ENCODE measurements at regions not wholly inside any gene's neighbourhood (a gene's known extent, or its start where the extent isn't known, plus 50 kb on each side); places are given as distances from the start of the nearest gene placed in this dataset.

GRCh38 chr3:72257738-72258137 lies 472.8 kb upstream of the PROK2 start:
- no peak for DNase-seq (ENCODE audit: low read depth)

GRCh38 chr3:72257203-72257602 lies 472.3 kb upstream of the PROK2 start:
- DNase-seq (ENCODE audit: low read depth) = no peak

GRCh38 chr3:72256716-72257115 lies 471.8 kb upstream of the PROK2 start:
- DNase-seq (ENCODE audit: low read depth) = no peak

- no peak for DNase-seq (ENCODE audit: low read depth)
These were observed 471.0 kb upstream of the PROK2 start for GRCh38 chr3:72255791-72256559.

- no peak for DNase-seq (ENCODE audit: low read depth)
These were observed 470.2 kb upstream of the PROK2 start for GRCh38 chr3:72255191-72255590.

- DNase-seq (ENCODE audit: low read depth) = no peak
These were observed 469.5 kb upstream of the PROK2 start for GRCh38 chr3:72254483-72254882.

- DNase-seq (ENCODE audit: low read depth) = no peak
These were observed 465.8 kb upstream of the PROK2 start for GRCh38 chr3:72250725-72251124.

GRCh38 chr3:72248869-72249268 lies 463.9 kb upstream of the PROK2 start:
- DNase-seq (ENCODE audit: low read depth) = no peak

GRCh38 chr3:72248389-72248761 lies 463.4 kb upstream of the PROK2 start:
- no peak for DNase-seq (ENCODE audit: low read depth)

- no peak for DNase-seq (ENCODE audit: low read depth)
These were observed 462.9 kb upstream of the PROK2 start for GRCh38 chr3:72247645-72248388.

GRCh38 chr3:72247126-72247525 lies 462.2 kb upstream of the PROK2 start:
- no peak for DNase-seq (ENCODE audit: low read depth)

GRCh38 chr3:72246685-72247084 lies 461.7 kb upstream of the PROK2 start:
- DNase-seq (ENCODE audit: low read depth) = no peak

GRCh38 chr3:72245183-72245811 lies 460.3 kb upstream of the PROK2 start:
- no peak for DNase-seq (ENCODE audit: low read depth)

- no peak for DNase-seq (ENCODE audit: low read depth)
These were observed 459.4 kb upstream of the PROK2 start for GRCh38 chr3:72244396-72244795.

- DNase-seq (ENCODE audit: low read depth) = no peak
These were observed 457.4 kb upstream of the PROK2 start for GRCh38 chr3:72242326-72242725.

GRCh38 chr3:72241525-72241924 lies 456.6 kb upstream of the PROK2 start:
- no peak for DNase-seq (ENCODE audit: low read depth)

GRCh38 chr3:72240531-72240930 lies 455.6 kb upstream of the PROK2 start:
- DNase-seq (ENCODE audit: low read depth) = no peak

- DNase-seq (ENCODE audit: low read depth) = no peak
These were observed 453.9 kb upstream of the PROK2 start for GRCh38 chr3:72238801-72239200.

- DNase-seq (ENCODE audit: low read depth) = peak; percentile 6
These were observed 453.2 kb upstream of the PROK2 start for GRCh38 chr3:72238010-72238691.

GRCh38 chr3:72237679-72238009 lies 452.7 kb upstream of the PROK2 start:
- no peak for DNase-seq (ENCODE audit: low read depth)

- peak; percentile 68 for DNase-seq (ENCODE audit: low read depth)
These were observed 449.4 kb upstream of the PROK2 start for GRCh38 chr3:72234391-72234790.

- DNase-seq (ENCODE audit: low read depth) = no peak
These were observed 448.6 kb upstream of the PROK2 start for GRCh38 chr3:72233571-72233970.

GRCh38 chr3:72232777-72233176 lies 447.8 kb upstream of the PROK2 start:
- no peak for DNase-seq (ENCODE audit: low read depth)
